GM21360 (cell line): ENCODE measurements at regions not wholly inside any gene's neighbourhood (a gene's known extent, or its start where the extent isn't known, plus 50 kb on each side); places are given as distances from the start of the nearest gene placed in this dataset.
"Not testable (repeated sequence)": the region's sequence is repeated elsewhere in the genome, so short reads cannot be mapped to it uniquely, and the experiment has no call there.

Experiments used
- ATAC-seq: cut with Tn5 transposase; IDR thresholded peaks from one replicate; pipeline ENCODE4 v1.9.1; 2021; ENCODE audit warnings: mild to moderate bottlenecking, moderate library complexity; ENCODE audit not compliant: unreplicated experiment

DNA sequence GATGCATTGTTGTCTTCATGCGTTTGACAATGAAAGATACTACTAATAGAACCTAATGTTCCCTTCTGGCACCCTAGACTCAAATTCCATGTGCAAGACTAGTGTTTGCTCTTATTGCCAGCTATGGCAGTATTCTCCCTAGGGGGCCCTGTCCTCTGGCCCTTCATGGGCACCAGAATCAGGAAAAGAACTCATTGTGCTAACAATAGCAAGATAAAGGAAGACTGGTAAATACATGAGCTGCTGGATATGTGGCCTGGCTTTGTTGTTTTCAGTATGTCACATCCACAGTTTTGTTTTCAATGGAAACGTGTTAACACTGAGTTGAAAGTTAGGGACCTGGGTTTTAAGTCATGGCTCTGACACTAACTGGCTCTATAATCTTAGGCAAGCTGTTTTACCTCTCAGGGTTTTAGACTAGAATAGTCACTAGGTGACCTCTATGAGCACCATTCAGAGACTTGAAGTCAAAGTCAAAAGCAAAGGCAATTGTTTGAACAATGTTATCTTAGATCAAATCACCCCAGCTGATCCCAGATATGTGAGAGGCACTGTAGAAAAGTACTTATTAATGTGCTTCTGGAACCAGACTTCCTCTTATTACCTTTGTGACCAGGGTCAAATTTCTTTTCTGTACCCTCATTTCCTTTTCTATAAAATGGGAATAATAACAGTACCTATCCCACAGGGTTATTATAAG lies 253.7 kb upstream of the DIAPH2 start:
- ATAC-seq: no peak

DNA sequence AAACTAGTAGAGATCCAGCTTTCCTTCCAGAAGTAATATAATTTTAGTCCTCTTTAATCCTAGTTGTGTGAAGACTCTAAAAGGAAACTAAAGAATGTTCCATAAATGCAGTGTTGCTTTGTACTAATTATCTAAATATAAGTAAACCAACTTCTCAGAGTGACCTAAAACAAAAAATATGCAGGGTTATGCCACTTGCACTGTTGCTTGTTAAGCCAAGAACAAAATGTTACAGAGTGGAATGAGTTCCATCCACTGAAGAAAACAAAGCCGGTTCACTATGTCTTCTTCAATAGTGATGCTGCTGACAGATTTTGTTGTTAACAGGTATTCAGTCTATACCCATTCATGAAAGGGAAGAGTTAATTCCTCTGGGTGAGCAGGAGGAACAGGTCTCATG lies 252.0 kb upstream of the DIAPH2 start:
- no peak for ATAC-seq

DNA sequence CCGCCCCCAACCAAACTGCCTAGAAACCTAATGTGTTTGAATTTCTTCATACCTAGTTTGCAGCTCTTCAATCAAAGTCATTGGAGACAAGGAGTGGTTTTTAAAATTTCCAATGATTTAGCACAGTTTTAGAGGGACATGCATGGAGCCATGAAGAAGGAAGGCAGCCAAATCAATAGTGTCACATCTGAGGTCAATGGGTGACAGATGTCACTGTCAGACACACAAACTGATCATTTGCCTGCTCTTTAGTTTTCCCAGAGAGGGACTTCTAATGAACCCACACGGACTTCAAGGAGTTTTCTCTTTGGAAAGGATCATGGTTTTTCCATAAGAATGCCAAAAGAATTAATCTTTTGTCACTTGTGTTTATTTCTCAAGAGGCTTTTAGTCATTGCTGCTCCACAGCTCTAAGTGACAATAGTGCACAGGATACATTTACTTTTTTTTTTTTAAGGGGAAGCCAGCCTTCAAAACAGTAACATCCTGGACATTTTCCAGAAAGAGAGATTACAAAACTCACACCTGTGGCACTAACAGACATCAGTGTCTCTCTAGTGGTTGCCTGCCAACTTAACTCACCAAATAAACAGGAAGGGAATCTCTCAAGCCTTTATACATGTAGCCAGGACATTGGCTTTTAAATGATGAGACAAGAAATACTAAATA lies 251.1 kb upstream of the DIAPH2 start:
- ATAC-seq: no peak

DNA sequence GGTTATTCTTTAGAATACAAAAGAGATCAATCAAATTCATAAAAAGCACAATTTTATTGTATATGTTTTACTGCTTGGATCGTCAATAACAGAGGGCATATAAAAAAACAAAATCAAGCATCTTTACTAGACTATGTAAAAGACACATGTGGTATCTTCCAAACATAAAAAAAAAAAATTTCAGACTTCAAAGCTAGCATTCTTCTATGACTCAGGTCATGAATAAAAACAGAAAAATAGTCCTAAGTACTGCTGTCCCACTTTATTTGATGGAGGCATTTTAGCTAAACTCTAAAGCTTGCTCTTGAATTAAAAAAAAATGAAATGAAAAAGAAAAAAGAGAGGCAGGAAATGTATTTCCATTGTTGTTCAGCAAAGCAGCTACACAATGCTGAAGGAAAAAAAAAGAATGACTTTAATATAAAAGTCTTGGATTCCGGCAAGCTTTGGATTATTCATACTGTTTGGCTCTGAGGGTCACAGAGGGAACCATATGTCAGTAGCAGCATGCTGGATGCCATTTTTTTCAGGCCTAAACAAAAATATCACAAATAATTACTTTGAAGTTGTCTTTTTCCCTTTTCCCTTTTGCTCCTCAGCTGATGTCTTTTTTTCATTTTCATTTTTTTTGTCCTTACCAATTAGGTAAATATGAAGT lies 249.1 kb upstream of the DIAPH2 start:
- ATAC-seq: no peak

DNA sequence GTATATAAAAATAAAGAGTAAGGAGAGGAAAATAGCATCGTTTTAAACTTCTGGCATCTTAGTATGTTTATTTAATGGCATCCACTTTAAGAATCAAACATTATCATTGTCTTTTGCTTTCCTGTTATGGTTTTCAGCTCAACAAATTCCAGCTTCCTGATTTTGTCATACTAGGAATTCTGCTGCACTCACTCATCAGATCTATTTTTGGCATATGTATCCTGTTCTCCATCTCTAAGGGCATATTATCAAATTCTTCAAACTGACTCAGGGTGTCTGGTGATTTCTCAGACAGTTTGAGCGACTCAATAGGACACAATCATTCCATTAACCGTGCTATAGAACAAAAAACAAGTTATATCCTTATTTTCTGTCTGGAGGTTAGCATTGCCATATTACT lies 248.5 kb upstream of the DIAPH2 start:
- ATAC-seq: no peak

DNA sequence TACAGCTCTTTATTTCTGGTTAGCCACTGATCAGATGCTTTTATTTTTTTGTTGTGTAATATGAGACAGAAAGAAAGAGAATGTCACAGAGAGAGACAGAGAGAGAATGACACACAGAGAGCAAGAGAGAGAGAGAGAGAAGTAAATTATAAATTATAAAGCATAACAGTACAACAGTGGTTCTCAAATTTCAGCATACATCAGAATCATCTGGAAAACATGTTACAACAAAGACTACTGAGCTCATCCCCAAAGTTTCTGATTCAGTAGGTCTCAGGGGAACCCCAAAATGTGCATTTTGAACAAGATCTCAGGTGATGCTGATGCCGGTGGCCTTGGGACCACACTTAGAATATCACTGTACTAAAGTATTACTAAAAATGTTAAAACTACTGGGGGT lies 245.8 kb upstream of the DIAPH2 start:
- ATAC-seq: no peak

DNA sequence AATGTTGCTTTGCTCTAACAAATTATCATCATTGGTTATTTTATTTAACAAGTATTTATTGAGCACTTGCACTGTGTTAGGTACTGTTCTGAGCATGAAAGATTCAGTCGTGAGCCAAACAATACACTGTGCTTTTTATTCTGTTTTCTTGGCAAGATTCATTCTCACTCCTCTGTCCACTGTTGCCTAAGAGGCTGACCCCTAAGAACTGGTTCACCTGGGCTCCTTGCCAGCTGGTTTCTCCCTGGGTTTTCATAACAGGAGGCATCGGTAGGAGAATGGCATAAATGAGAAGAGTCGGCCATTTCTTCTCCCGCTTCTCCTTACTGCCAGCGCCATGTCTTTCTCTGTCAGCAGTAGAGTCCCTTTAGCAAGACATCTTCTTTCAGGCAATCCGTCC lies 243.7 kb upstream of the DIAPH2 start:
- no peak for ATAC-seq

DNA sequence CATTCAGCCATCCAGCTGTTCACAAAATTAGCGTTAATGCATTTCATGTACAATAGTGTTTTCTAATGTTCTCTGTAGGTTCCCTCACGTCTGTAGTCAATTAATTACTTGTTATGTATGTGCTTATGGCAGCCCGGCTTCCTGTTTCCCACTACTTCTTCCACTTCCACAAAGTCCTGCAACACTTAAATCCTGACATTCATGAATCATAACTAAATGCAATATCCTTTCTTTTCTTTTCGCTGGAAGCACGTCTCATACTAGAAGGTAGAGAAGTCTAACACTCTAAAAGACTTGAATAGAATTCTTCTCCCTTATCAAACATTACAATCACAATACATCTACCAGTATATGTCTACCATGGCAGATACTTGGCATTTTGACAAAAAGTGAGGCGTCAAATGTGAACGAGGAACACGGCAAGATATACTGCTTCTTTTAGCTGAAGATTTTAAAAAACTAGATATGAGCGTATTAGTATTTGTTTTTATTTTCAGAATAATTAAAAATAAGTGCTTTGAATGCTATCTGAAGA lies 239.0 kb upstream of the DIAPH2 start:
- ATAC-seq: no peak

DNA sequence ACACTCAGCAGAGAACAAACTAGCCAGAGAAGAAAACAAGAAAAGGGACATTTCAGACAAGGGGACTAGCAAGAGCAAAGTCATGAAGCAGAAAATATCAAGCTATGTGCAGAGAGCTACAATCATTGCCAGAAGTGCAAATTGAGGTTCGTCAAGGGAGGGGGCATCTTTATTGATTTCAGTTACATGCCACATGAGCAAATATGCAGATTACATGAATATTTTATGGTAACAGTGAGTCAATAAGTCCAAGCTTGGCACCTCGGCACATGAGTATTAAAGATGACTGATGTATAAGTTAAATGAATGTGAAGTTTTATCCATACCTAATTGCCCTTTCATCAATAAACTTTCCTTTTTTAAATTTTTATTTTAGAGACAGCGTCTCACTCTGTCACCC lies 238.1 kb upstream of the DIAPH2 start:
- no peak for ATAC-seq

DNA sequence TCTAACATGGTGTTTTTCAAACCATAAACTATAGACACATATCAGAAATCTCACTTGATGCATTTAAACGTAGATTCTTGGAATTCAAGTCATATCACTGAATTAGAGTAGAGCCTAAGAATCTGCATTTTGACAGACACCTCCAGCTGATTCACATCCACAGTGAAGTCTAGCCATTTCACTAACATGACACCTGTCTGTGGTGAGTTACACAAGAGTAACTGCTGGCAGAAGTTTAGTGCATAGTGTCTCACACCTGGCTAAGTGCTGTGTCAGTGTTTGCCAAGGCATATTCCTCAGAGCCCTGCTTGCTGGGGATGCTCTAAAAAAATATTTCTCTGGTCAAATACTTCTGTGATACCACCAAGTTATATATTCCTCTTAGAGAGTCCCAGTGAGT lies 237.5 kb upstream of the DIAPH2 start:
- ATAC-seq: no peak

DNA sequence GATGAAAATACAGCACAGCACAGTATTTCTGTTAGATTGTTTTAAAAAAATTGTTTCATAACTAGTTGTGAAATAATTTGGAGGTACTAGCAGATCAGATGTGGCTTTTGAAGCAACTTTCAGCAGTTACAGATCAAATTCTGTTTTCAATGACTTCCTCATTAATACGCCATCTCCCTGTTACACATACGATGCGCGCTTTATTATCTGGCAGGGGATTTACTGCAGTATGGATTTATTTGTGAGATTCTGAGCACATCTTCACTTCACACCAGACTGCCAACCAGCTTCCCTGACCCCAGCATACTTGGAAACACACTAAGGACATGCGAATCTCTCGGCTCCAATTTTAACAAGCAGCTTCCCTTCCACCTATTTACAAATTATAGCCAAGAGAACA lies 235.5 kb upstream of the DIAPH2 start:
- ATAC-seq: no peak

DNA sequence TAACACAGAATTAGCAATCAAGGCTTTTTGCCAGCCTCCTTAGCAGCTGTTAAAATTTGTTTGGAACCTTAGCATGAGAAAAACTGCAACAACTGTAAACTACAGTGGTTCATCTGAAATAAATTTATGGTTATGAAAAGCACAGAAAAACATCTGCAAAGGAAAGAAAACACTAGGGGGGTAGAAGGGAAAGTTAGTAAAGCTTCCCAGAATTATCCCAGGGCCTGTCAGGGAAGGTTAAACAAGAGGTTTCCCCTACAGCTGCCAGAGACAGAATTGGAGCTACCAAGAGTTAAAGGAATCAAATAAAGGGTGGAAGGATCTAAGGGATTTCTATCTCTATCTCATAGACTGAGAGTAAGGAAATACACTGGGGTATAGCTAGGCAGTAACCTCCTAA lies 234.7 kb upstream of the DIAPH2 start:
- ATAC-seq: no peak

DNA sequence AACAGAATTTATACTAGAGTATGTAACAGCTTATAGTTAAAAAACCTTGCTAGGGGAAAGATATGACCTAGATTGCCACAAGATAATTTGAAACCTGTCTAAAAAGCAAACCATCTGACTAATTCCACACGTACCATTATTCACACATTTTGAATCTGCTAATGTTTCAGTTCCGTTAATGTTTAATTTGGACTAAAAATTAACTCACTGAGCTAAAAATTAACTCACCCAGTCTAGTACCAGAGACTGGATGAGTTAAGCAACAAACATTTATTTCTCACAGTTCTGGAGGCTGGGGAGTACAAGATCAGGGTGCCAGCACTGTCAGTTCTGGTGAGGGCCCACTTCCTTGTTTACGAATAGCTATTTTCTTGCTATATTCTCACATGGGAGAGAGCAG lies 231.5 kb upstream of the DIAPH2 start:
- ATAC-seq: peak; percentile 83

DNA sequence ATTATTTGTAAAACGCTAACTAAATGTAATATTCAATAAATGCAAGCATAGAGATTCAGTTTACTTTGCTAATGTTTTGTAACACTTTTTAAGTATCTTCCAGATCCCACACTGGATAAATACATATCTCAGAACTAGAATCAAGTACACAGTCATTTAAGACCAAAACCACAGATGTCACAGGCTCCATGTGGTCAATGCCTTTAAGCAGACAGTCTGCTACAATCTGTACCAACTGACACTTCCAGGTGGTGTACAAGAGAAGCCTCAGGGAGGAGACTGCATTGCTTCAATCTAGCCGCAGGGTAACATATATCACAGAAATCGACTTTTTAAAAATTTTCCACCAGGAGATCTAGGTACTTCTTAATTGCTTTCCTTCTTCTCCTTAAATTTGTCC lies 229.6 kb upstream of the DIAPH2 start:
- no peak for ATAC-seq

DNA sequence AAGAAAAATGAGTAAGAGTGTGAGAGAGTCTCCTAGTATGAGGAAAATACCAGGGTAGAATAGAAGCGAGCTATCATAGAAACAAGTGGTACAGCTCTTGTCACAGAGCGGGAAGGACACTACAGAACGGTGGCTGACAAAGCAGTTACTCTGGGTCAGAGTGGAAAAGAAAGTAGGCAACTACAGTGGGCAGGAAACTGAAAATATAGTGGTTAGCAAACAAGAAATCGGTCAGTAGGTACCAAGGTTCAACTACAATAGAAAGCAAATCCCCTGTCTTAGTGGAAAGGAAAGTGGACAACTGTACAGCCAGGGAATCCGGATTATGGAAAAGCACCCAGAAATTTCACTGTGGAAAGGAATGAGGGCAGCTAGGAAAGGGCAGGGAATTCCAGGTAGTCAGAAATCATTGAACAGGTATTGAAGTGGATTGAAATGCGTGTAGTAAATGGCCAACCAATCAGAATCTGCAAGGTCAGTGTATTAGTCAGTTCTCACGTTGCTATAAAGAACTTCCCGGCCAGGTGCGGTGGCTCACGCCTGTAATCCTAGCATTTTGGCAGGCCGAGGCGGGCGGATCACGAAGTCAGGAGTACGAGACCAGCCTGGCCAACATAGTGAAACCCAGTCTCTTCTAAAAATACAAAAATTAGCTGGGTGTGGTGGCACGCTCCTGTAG lies 219.6 kb upstream of the DIAPH2 start:
- no peak for ATAC-seq

DNA sequence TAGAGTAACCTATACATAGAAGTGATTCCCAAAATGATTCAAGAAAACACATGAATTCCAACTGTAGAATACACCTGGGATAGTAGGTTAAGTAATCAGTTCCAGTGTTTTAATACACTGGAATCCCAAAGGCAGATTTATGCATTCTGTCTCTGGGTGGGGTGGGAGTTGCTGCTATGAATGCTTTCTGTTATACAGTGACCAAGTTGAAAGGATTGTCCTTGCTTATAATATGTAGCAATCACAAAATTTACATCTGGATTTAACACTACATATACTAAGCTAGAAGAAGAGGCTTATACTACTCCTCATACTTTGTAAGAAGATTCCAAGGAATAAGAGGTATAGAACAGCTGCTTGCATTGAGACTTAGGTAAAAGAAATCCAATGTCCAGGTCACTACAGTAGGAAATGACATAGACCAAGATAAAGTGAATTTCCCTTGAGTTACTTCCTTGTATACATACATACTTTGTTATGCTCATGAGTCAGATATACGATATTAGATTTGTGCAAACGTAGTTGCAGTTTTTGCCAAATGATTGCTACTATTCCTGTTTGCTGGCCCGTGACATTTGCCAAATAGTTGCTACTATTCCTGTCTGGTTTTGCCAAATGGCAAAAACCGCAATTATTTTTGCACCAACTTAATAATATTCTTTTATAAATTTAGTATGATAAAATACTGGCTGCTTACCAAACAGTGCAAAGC lies 210.5 kb upstream of the DIAPH2 start:
- ATAC-seq: no peak

DNA sequence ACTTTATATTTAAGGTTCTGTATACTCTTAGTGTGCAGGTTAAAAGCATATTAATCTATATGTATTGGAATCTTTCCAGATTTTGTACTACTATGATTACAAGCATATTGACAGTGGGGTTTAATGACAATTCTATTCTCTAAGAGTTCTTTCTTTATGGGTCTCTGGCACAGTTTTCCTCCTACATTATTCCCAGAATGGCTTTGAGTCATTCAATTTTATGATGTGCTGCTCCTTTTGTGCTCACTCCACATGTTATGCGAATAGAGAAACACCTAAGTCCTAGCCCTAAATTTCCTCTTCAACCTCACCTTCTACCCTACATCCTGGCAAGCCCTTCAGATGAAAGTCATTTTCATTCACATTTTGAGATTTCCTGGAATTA lies 209.9 kb upstream of the DIAPH2 start:
- ATAC-seq: no peak

DNA sequence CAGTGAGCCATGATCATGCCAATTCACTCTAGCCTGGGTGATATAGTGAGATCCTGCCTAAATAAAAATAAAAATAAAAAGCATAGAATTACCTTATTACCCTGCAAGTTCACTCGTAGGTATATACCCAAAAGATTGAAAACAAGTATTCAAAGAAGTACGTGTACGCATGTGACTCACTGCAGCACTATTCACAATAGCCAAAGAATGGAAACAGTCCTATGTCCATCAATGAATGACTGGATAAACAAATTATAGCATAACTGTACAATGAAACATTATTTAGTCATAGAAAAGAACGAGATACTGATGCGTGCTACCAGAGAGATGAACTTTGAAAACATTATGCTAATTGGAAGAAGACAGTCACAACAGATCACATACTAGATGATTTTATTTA lies 204.6 kb upstream of the DIAPH2 start:
- ATAC-seq: no peak

DNA sequence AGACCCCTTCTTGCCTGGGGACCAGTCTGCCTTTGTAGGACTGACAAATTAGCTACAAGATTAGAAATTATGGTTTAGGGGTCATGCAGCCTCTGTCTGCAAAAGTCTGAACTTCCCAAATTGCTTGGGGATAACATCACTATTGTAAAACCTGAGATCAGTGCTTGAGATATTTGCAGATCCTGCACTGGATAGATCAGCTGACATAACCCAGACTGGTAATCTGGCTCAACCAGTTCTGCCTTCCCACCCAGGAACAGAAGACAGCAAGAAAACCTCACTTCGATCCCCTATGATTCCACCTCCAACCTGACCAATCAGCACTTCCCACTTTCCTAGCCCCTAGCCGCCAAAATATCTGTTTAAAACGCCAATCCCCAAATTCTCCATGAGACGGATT lies 202.8 kb upstream of the DIAPH2 start:
- no peak for ATAC-seq

DNA sequence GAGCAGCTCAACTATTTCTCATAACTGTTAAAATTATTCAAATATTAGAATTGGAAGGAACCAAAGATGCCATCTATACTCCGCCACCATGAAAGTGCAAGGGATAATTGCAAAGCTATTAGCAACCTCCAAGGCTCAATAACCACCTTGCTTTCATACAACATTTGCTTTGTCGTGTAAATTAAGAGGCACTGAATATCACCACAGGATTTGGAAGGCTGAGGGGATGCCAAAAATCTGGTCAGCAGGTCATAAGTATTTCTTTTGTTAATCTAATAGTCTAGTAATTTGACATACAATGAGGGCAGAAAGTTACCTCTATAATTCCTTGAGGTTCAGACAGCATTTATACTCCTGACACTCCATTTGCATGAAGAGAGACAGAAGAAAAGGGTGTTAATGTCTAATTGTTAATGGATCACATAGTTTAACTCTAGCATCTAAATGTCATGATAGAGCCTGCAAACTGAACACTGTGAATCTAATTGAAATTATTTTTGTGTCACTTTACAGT lies 200.9 kb upstream of the DIAPH2 start:
- ATAC-seq: no peak

DNA sequence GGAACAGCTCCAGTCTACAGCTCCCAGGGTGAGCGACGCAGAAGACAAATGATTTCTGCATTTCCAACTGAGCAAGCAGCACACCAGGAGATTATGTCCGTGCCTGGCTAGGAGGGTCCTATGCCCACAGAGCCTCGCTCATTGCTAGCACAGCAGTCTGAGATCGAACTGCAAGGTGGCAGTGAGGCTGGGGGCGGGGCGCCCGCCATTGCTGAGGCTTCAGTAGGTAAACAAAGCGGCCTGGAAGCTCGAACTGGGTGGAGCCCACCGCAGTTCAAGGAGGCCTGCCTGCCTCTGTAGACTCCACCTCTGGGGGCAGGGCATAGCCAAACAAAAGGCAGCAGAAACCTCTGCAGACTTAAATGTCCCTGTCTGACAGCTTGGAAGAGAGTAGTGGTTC lies 198.0 kb upstream of the DIAPH2 start:
- ATAC-seq: not testable (repeated sequence)
